ENCODE measurements at regions not wholly inside any gene's neighbourhood (a gene's known extent, or its start where the extent isn't known, plus 50 kb on each side); places are given as distances from the start of the nearest gene placed in this dataset.
"Not testable (repeated sequence)": the region's sequence is repeated elsewhere in the genome, so short reads cannot be mapped to it uniquely, and the experiment has no call there.

GRCh38 chr2:90039093-90039492, 1347.6 kb downstream of the RPIA start:
- DNase-seq, H3K27me3 Mint-ChIP-seq, H3K4me3 Mint-ChIP-seq, H3K27ac Mint-ChIP-seq, H3K9me3 Mint-ChIP-seq, H3K4me1 Mint-ChIP-seq, CTCF ChIA-PET, H3K36me3 Mint-ChIP-seq: not testable (repeated sequence)

DNA sequence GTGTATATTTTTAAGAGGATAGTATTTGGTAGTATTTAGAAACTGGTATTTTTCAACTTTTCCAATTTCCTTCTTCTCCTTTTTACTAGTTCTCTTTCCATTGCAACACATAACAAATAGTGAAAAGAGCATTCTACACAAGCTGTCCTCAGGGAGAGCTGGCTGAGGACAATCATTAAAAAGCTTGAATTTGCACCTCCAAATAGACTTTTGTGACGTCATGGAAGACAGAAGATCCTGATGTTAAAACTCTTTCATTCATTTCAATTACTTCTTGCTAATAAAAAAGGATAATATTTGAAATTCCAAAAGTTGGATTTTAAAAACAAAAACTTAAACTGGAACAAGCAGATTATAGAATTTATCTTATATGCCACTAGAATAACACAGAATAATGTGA, 1356.3 kb downstream of the RPIA start:
- H3K36me3 Mint-ChIP-seq = not testable (repeated sequence)

DNA sequence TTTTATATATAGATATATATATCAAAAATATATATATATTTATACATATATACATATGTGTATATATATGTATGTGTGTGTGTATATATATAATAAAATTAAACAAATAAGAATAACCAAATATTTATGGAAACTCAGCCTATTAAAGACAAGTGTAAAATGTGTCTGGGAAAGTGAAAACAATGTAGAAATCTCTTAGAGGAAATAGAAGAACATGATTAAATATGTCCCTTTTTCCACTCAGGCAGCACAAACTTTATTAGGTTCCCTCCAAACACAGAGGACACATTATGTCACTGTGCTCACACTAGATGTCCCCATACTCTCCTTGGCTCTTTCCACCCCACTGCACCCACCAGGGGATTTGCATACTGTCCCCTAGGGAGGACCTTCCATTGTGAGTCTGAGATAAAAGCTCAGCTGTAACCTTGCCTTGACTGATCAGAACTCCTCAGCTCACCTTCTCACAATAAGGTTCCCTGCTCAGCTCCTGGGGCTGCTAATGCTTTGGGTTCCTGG, 1360.7 kb downstream of the RPIA start:
- CTCF ChIA-PET, H3K4me3 Mint-ChIP-seq: not testable (repeated sequence)

More for the DNA sequence above, 1356.3 kb downstream of the RPIA start:
- H3K9me3 Mint-ChIP-seq, H3K4me1 Mint-ChIP-seq, H3K27ac Mint-ChIP-seq, H3K4me3 Mint-ChIP-seq, H3K27me3 Mint-ChIP-seq, CTCF ChIA-PET, DNase-seq: not testable (repeated sequence)

GRCh38 chr2:90069290-90069894, 1377.9 kb downstream of the RPIA start:
- CTCF ChIA-PET = interaction anchor here (0.5 kb wide), 1 partner anchor 274 kb away, joined by 3 read pairs; no protein-coding TSS in a partner anchor
- DNase-seq = no peak
- Mint-ChIP-seq H3K27me3 (no peaks in the 10 kb centered on the region), H3K27ac (no peak overlapping the region), H3K9me3 (no peaks in the 10 kb centered on the region), H3K4me1 (no peaks in the 10 kb centered on the region), H3K36me3 (no peaks in the 10 kb centered on the region), H3K4me3 (no peak overlapping the region)

More for the DNA sequence above, 1360.7 kb downstream of the RPIA start:
- not testable (repeated sequence) for H3K9me3 Mint-ChIP-seq, H3K27ac Mint-ChIP-seq, H3K36me3 Mint-ChIP-seq, DNase-seq, H3K4me1 Mint-ChIP-seq, H3K27me3 Mint-ChIP-seq

GRCh38 chr2:90076311-90076710, 1384.8 kb downstream of the RPIA start:
- Mint-ChIP-seq H3K36me3 (no peaks in the 10 kb centered on the region), H3K9me3 (no peaks in the 10 kb centered on the region), H3K4me1 (no peaks in the 10 kb centered on the region), H3K4me3 (no peak overlapping the region), H3K27me3 (no peaks in the 10 kb centered on the region), H3K27ac (no peak overlapping the region)
- DNase-seq = no peak
- CTCF ChIA-PET = no interaction called here

GRCh38 chr2:90077948-90078347, 1386.5 kb downstream of the RPIA start:
- no peaks in the 10 kb centered on the region for H3K4me1 Mint-ChIP-seq
- CTCF ChIA-PET = no interaction called here
- no peak overlapping the region for H3K27ac Mint-ChIP-seq
- no peak for DNase-seq
- no peaks in the 10 kb centered on the region for H3K27me3 Mint-ChIP-seq
- no peak overlapping the region for H3K4me3 Mint-ChIP-seq
- H3K9me3 Mint-ChIP-seq = no peaks in the 10 kb centered on the region
- H3K36me3 Mint-ChIP-seq = no peaks in the 10 kb centered on the region

GRCh38 chr2:90079374-90079773, 1387.9 kb downstream of the RPIA start:
- H3K27ac Mint-ChIP-seq = no peak overlapping the region
- H3K4me1 Mint-ChIP-seq = no peaks in the 10 kb centered on the region
- no peaks in the 10 kb centered on the region for H3K27me3 Mint-ChIP-seq
- H3K4me3 Mint-ChIP-seq = no peak overlapping the region
- CTCF ChIA-PET = no interaction called here
- no peak for DNase-seq
- no peaks in the 10 kb centered on the region for H3K36me3 Mint-ChIP-seq
- H3K9me3 Mint-ChIP-seq = no peaks in the 10 kb centered on the region

GRCh38 chr2:90087792-90088191, 1396.3 kb downstream of the RPIA start:
- CTCF ChIA-PET, H3K36me3 Mint-ChIP-seq, H3K27ac Mint-ChIP-seq, H3K4me1 Mint-ChIP-seq, H3K27me3 Mint-ChIP-seq, DNase-seq, H3K4me3 Mint-ChIP-seq, H3K9me3 Mint-ChIP-seq: not testable (repeated sequence)

DNA sequence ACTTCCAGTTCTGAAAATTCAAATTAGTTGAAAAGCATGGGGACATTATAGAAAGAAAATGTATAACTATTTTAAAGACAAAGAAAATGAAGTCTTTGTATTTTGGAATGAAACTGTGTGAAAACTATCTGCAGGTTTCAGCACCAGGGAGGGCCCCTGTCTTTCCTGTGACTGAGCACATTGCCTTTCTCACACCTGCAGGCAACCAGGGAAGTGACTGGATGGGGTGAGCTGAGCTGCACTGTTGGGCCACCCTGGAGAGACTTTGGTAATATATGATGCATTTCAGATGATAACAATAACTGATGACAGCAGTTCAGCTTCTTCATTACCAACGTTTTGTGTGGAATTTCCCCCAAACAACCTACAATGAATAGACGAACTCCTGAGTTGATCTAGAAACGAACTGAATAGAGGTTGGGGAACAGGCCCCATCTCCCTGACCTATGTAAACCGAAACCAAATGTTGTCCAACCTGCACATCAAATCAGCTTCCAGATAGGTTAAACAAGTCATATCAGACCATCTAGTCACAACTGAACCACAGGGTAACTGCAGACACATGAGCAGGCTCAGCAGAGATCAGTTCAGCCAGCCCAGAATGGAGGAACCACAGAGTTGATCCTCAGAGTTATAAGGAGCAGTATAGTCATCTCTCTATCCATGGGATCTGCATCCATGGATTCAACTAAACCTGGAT, 1402.2 kb downstream of the RPIA start:
- H3K9me3 Mint-ChIP-seq, H3K27ac Mint-ChIP-seq, H3K4me1 Mint-ChIP-seq, H3K36me3 Mint-ChIP-seq, H3K27me3 Mint-ChIP-seq, H3K4me3 Mint-ChIP-seq, CTCF ChIA-PET, DNase-seq: not testable (repeated sequence)

DNA sequence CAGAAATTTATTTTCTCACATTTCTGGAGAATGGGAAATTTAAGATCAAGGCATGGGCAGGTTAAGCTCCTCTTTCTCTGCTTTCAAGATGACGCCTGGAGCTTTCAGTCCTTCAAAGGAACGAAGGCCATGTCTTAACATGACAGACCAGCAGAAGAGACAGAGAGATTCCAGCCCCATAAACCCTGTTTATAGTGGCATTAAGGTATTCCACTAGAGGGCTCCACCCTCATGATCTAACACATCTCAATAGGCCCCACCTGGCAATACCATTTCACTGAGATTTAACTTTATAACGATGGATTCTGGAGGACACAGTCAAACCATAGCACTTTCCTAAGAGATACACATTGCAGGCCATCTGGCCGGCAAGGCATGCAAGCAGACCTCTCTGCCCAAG, 1406.1 kb downstream of the RPIA start:
- H3K4me1 Mint-ChIP-seq, H3K27me3 Mint-ChIP-seq, H3K4me3 Mint-ChIP-seq, H3K27ac Mint-ChIP-seq, CTCF ChIA-PET, H3K9me3 Mint-ChIP-seq, H3K36me3 Mint-ChIP-seq, DNase-seq: not testable (repeated sequence)

DNA sequence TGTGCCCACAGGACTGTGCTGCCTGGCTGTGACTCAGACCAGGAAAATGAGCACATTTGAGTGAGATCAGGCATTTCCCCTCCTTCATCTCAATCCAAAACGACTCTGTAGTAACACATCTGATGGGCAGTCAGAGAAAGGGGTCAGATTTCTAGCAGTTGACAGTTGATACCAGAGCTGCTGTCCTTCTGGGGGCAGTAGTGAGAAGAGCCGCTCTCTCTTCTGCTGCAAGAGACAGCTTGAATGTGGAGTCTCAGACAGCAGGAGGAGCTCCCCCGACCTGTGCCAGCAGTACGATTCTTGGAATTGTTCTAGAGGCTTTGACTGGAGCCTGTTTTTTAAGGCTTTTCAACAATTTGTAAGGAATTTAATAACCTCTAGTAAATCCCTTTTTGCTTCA, 1413.7 kb downstream of the RPIA start:
- not testable (repeated sequence) for H3K36me3 Mint-ChIP-seq, H3K4me3 Mint-ChIP-seq, H3K4me1 Mint-ChIP-seq

GRCh38 chr2:90123409-90123808, 1431.9 kb downstream of the RPIA start:
- H3K36me3 Mint-ChIP-seq, H3K9me3 Mint-ChIP-seq, H3K4me1 Mint-ChIP-seq, CTCF ChIA-PET, H3K27me3 Mint-ChIP-seq, DNase-seq, H3K4me3 Mint-ChIP-seq, H3K27ac Mint-ChIP-seq: not testable (repeated sequence)

More for the DNA sequence above, 1413.7 kb downstream of the RPIA start:
- H3K27ac Mint-ChIP-seq, CTCF ChIA-PET, H3K27me3 Mint-ChIP-seq, H3K9me3 Mint-ChIP-seq, DNase-seq: not testable (repeated sequence)

- H3K27ac Mint-ChIP-seq, H3K36me3 Mint-ChIP-seq, CTCF ChIA-PET, H3K27me3 Mint-ChIP-seq, H3K4me1 Mint-ChIP-seq, H3K4me3 Mint-ChIP-seq, DNase-seq, H3K9me3 Mint-ChIP-seq: not testable (repeated sequence)
Observed at GRCh38 chr2:90139046-90139445, 1447.6 kb downstream of the RPIA start.

DNA sequence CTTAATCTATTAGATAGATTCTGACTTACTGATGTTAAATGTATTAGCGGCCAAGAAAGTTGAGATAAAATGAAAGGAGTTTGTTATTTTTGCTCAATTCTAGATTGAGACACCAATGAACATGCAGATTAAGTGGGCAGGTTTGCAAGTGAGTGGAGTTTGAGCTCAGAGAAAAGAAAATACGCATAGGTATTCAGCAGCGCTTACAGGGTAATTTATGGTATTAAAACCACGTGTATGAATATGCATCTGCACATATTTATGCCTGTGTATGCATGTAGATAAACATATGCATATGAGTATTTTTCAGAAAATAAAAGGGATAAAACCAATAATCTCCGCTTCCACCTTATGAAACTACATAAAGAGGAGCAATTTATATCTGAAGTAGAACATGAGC, 1450.1 kb downstream of the RPIA start:
- H3K4me3 Mint-ChIP-seq, H3K4me1 Mint-ChIP-seq, H3K27ac Mint-ChIP-seq, DNase-seq, H3K9me3 Mint-ChIP-seq, CTCF ChIA-PET, H3K27me3 Mint-ChIP-seq, H3K36me3 Mint-ChIP-seq: not testable (repeated sequence)

DNA sequence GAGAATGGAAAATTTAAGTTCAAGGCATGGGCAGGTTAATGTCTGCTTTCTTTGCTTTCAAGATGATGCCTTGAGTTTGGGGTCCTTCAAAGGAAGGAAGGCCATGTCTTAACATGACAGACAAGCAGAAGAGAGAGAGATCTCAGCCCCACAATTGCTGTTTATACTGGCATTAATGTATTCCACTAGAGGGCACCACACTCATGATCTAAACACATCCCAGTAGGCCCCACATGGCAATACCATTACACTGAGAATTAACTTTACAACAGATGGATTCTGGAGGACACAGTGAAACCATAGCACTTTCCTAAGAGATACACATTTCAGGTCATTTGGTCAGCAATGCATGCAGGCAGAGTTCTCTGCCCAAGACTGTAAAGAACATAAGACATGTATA, 1460.3 kb downstream of the RPIA start:
- H3K9me3 Mint-ChIP-seq, H3K27me3 Mint-ChIP-seq, DNase-seq, H3K4me1 Mint-ChIP-seq, H3K27ac Mint-ChIP-seq, CTCF ChIA-PET, H3K4me3 Mint-ChIP-seq, H3K36me3 Mint-ChIP-seq: not testable (repeated sequence)
